ENCODE measurements at regions not wholly inside any gene's neighbourhood (a gene's known extent, or its start where the extent isn't known, plus 50 kb on each side); places are given as distances from the start of the nearest gene placed in this dataset.

DNA sequence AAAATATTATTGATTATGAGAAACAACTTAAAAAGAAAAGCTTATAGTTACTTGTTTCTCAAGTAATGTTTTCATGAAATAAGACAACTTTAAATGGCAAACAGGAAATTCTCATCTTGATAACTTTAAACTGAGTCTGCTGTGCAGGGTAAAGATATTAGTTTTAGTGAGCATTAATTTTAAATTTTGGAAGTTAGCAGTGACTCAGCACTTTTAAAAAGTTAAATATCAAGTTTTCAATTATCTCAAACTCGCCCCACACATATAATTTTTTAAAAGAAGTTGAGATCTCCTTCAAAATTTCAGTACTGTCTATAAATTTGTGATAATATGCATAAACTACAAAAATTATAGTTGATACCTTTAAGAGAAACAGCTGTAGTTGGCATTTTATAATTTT lies 337.3 kb upstream of the NT5E start:
- H3K9me3 ChIP-seq, result no peaks in the 10 kb centered on the region
- no peak overlapping the region for H3K4me3 ChIP-seq
- H3K9ac ChIP-seq (ENCODE audit: low read depth in 2 of 2, low read length in 2 of 2), result no peak overlapping the region
- no peaks in the 10 kb centered on the region for H3K4me1 ChIP-seq
- TF ChIP-seq, protein P1, sequence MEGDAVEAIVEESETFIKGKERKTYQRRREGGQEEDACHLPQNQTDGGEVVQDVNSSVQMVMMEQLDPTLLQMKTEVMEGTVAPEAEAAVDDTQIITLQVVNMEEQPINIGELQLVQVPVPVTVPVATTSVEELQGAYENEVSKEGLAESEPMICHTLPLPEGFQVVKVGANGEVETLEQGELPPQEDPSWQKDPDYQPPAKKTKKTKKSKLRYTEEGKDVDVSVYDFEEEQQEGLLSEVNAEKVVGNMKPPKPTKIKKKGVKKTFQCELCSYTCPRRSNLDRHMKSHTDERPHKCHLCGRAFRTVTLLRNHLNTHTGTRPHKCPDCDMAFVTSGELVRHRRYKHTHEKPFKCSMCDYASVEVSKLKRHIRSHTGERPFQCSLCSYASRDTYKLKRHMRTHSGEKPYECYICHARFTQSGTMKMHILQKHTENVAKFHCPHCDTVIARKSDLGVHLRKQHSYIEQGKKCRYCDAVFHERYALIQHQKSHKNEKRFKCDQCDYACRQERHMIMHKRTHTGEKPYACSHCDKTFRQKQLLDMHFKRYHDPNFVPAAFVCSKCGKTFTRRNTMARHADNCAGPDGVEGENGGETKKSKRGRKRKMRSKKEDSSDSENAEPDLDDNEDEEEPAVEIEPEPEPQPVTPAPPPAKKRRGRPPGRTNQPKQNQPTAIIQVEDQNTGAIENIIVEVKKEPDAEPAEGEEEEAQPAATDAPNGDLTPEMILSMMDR (IDR thresholded peaks at IDR 0.05), result no peak
- intact Hi-C loops (cut with DNase I), result no loop called here
- H3K36me3 ChIP-seq, result no peaks in the 10 kb centered on the region
- H3K27me3 ChIP-seq, result no peaks in the 10 kb centered on the region
- no peak for DNase-seq
- no peak overlapping the region for H3K27ac ChIP-seq

DNA sequence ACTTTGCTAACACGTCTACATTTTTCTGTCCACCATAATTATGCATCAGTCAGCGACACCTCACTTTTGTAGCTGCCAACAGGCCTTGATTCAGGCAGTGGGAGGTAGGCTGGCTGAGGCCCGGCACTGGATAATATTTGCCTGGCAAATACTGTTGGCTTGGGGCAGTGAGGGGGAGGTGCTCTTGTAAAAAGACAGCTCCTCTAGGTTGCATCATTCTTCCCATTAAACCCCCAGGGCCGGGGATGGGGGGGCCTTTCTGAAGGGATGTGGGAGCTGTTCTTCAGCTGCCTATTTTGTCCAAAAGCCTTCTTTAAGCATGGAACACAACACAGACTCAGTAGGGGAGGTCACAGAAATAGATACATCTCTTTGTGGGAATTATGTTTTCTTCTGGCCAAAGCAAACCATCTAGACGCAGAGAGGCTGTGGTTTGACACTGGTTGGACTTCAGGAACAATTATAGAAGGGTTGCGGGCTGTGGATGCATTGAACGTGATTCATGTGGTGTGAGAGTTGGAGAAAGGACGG lies 338.3 kb upstream of the NT5E start:
- Histone ChIP-seq H3K9ac (ENCODE audit: low read depth in 2 of 2, low read length in 2 of 2) (no peak overlapping the region), H3K4me3 (no peak overlapping the region), H3K36me3 (no peaks in the 10 kb centered on the region), H3K27me3 (no peaks in the 10 kb centered on the region), H3K4me1 (no peaks in the 10 kb centered on the region), H3K9me3 (no peaks in the 10 kb centered on the region), H3K27ac (no peak overlapping the region)
- TF ChIP-seq, protein P1 (IDR thresholded peaks at IDR 0.05), result no peak
- DNase-seq, result no peak
- intact Hi-C loops (cut with DNase I), result no loop called here

DNA sequence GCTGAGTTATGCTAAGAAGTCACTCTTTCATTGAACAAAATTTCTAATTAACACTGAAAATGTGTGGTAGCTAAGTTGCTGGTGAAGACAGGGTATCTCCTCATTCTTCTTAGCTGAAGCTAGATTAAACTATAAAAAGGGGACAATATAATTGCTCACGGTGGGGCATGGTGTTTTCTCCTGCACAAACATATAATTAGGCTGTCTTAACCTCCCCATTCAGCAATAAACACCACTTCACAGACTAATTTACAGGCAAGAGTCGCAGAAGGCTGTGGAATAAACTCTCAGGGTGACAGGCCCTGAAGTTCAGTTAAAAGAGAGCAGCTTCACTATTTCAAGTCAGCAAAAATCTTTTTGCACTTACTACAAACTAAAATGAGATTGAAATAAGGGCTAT lies 338.9 kb upstream of the NT5E start:
- no peak for DNase-seq
- H3K9ac ChIP-seq (ENCODE audit: low read depth in 2 of 2, low read length in 2 of 2), result no peak overlapping the region
- no peak overlapping the region for H3K27ac ChIP-seq
- intact Hi-C loops (cut with DNase I), result no loop called here
- H3K9me3 ChIP-seq, result no peaks in the 10 kb centered on the region
- no peak overlapping the region for H3K4me3 ChIP-seq
- H3K36me3 ChIP-seq, result no peaks in the 10 kb centered on the region
- H3K27me3 ChIP-seq, result no peaks in the 10 kb centered on the region
- no peaks in the 10 kb centered on the region for H3K4me1 ChIP-seq
- TF ChIP-seq, protein P1 (IDR thresholded peaks at IDR 0.05), result no peak

DNA sequence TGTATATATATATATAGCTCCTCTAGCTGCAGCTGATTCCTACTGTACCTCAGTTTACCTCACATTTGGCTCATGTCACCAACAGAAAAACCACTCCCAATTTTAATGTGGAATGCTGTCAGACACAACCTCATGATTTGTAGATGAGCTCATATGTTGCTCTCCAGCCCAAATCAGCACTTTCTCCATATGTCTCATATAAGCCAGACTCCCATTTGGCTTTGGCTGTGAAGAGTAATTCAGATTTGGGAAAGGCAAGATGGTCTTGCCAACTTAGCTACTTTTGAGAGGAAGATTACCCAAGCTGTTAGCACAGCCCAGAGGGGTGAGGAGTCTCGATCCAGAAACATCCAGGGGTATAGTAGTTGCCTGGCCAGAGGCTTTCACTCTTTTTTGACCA lies 342.2 kb upstream of the NT5E start:
- no peaks in the 10 kb centered on the region for H3K9me3 ChIP-seq
- H3K9ac ChIP-seq (ENCODE audit: low read depth in 2 of 2, low read length in 2 of 2), result no peak overlapping the region
- intact Hi-C loops (cut with DNase I), result no loop called here
- H3K4me1 ChIP-seq, result no peaks in the 10 kb centered on the region
- no peak overlapping the region for H3K27ac ChIP-seq
- TF ChIP-seq, protein P1 (IDR thresholded peaks at IDR 0.05), result no peak
- DNase-seq, result no peak
- H3K36me3 ChIP-seq, result no peaks in the 10 kb centered on the region
- no peak overlapping the region for H3K4me3 ChIP-seq
- H3K27me3 ChIP-seq, result no peaks in the 10 kb centered on the region

DNA sequence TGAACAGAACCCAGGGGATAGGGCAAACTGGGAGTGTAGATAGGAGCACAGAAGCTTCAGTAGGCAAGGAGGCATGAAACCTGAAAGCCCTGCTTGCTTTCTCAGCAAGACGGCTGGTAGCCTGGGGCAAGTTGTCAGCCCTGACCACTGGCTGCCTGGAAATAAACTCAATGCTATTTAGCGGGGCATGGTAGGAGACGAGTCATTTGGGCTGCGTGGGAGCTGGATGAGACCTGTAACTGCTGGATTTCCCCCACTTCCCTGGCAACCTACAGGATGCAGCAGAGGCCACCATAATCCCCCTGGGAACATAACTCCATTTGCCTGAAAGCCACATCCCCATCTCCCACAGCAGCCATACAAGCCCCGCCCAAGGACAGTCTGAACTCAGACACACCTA lies 332.6 kb upstream of the TBX18 start:
- no peaks in the 10 kb centered on the region for H3K36me3 ChIP-seq
- TF ChIP-seq, protein P1 (IDR thresholded peaks at IDR 0.05), result no peak

More for the DNA sequence above, 332.6 kb upstream of the TBX18 start:
- H3K27ac ChIP-seq, result no peak overlapping the region
- no peak for DNase-seq
- no peaks in the 10 kb centered on the region for H3K4me1 ChIP-seq
- intact Hi-C loops (cut with DNase I), result no loop called here
- H3K27me3 ChIP-seq, result no peaks in the 10 kb centered on the region
- H3K9me3 ChIP-seq, result no peaks in the 10 kb centered on the region
- no peak overlapping the region for H3K9ac ChIP-seq (ENCODE audit: low read depth in 2 of 2, low read length in 2 of 2)
- H3K4me3 ChIP-seq, result no peak overlapping the region

Data from colonic mucosa (tissue), 4 donors.